HG03565 (cell line): ENCODE measurements at regions not wholly inside any gene's neighbourhood (a gene's known extent, or its start where the extent isn't known, plus 50 kb on each side); places are given as distances from the start of the nearest gene placed in this dataset.
"Not testable (repeated sequence)": the region's sequence is repeated elsewhere in the genome, so short reads cannot be mapped to it uniquely, and the experiment has no call there.

Experiments
- ATAC-seq: cut with Tn5 transposase; IDR thresholded peaks from one replicate; pipeline ENCODE4 v1.9.1; 2021; ENCODE audit warnings: mild to moderate bottlenecking, moderate library complexity; ENCODE audit not compliant: unreplicated experiment

DNA sequence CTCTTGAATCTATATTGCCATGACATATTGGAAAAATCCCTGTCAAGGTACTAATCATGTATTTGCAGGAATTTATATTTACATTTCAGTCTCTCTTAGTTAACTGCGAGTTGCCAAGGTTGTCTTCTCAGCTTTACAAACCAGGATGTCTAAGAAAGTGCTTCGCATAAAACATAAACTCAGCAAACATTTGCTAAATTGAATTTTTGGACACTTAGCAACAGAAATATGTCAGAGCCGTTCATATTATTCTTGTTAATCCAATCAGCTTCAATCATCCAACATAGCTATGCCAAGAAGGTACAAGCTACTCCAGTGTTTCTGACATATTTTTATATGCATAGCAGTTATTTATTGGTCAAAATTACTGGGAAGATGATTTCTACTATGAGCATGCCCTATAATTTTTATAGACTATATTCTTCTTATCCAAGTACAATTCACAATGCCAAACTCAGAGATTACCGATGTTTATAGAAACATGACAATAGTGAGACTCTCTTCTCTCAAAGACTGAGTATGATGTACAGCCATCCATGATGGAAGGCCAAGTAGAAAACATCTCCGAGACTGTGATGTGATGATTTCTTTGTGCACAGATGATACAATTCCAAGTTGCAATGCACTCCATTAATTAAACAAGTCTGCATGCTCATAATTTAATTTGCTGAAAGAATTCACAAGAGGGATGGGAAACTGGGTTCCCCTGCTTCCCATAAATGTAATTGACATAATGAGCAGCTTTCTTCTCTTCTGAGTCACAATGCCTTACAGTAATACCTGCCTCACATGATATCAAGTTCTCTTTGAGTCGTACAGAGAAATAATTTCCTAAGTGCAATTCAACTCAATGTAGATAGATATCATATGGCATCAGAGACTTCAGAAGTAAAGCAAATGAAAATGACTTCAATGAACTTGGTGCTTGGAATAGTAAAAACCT, 776.3 kb downstream of the EFNB2 start:
- no peak for ATAC-seq

- ATAC-seq, result no peak
Measured at GRCh38 chr13:105740739-105741138, 794.7 kb downstream of the EFNB2 start.

DNA sequence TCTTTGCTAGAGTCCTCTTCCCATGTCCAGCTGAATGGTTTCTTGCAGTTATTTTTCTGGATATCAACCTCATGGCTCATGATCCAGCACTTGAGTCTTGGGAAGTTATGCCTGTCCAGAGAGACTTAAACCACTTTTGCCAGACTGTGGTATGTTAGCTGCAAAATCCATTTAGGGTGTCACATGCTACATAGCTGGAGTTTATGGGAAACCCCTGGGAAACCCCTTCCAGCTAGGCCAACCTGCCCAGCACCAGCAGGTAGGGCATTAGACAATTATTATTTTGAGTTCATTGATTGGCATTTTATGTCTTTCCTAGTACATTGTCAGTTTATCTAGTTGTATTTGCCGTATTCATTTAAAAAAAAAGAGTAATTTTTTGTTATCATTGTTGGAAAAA, 797.8 kb downstream of the EFNB2 start:
- ATAC-seq, result no peak

DNA sequence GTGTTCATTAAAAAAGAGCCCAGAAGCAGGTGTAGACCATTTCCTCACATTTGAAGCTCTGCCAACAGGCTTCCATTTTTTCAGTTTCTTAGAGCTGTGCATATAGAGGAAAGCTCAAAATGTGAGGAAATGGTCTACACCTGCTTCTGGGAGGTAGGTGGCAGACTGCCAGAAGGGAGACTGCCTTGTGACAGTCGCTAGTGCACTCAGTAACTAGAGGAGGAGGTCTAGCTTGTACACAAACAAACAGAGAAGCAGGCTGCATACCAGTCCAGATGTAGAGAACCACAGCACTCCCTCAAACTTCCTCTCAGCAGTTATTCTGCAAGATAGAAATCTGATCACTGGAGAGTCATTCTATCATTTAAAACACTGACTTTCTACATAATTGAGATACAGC, 800.2 kb downstream of the EFNB2 start:
- no peak for ATAC-seq

DNA sequence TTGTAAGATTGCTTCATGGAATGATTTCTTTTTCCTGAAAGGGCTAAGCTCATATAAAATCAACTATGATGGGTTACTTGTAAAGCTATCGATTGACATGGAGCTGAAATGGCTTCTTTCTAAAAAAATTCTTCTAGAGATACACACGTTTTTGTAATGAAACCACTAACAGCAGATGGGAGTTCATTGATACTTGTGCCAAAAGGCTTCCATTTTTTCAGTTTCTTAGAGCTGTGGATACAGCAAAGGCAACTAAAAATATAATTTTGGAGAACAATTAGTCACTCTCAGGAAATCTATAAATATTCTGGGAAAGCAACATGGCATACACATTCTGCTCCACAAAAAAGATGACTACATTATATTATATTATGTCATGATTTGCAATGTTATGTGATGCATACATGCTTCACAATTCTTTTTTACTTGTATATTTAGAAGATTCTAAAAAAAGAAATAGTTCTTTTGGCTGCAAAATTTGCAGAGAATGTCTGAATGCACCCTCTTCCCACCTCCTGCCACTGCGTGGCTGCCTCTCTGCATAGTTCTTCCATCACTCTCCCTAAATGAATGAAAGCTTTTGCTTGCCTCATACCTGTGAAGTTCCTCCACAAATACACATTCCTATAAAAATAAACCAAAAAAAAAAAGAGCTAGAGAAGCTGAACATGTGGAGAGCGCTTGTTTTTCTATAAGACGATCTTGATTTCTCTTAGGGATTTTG, 802.5 kb downstream of the EFNB2 start:
- ATAC-seq, result no peak

- no peak for ATAC-seq
Measured at GRCh38 chr13:105725887-105726286, 809.6 kb downstream of the EFNB2 start.

- no peak for ATAC-seq
Measured at GRCh38 chr13:105721016-105721415, 814.4 kb downstream of the EFNB2 start.

DNA sequence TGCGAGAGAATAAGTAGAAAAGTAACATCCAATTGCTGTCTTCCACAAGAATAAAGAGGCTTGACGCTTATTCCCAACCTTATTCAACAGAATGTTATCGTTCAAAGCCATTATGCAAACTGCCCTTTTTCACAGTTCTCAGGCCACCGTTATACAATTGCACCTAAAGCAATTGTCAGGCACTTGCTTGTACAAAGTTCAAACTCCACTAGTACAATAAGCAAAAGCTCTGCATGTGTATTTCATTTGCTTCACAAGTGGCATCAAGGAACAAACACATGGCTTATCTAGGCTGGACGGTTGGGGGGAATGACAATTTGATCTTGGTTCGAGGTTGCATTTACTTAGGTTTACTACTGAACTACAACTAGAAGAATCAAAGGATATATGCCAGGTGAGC, 815.6 kb downstream of the EFNB2 start:
- no peak for ATAC-seq

DNA sequence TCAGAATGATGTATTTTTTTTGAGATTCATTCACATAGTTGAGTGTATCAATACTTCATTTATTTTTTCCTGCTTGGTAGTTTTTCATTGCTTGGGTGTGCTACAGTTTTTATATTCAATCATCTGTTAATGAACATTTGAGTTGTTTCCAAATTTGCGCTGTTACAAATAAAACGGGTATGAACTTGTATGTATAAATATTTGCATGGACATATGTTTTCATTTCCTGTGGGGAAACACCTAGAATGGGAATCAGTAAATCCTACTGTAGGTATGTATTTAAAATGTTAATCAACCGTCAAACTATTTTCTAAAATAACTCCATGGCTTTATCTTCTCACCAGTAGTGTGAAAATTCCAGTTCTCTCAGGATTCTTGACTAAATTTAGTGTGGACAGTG, 826.3 kb downstream of the EFNB2 start:
- ATAC-seq, result no peak

DNA sequence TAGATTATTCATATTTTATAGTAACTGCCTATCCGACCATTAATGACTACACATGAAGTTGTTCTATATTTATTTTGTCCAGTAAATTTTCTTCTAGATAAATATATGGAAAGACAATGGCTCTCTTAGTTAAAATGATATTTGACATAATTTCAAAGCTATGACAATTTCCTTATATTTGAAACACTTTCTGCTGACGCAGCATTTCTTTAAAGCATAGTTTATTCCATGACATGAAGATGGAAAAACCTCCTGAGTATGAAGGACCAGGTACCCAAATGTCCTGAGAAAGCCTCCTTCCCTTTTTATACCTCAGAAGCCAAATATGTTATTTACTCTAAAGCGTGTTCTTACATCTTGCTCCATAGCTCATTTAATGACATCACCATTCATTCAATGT, 831.6 kb downstream of the EFNB2 start:
- no peak for ATAC-seq

DNA sequence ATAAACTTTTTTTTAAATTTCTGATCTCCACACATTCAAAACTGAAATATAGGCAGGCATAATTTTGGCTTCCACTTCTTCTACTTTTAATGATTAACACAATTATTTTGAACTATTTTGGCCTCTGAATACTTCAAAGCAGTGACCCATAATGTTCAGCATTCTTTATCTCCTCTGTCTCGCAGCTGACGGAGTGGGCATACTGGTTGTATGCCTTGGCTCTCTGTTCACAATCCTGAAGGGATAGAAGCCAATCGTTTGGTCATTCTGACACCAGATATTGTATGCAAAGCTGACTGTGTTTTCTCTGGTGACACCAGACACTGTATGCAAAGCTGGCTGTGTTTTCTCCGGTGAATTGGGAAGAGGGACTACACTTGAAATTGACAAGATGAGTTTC, 833.0 kb downstream of the EFNB2 start:
- no peak for ATAC-seq

GRCh38 chr13:105692769-105693168, 842.7 kb downstream of the EFNB2 start:
- no peak for ATAC-seq

DNA sequence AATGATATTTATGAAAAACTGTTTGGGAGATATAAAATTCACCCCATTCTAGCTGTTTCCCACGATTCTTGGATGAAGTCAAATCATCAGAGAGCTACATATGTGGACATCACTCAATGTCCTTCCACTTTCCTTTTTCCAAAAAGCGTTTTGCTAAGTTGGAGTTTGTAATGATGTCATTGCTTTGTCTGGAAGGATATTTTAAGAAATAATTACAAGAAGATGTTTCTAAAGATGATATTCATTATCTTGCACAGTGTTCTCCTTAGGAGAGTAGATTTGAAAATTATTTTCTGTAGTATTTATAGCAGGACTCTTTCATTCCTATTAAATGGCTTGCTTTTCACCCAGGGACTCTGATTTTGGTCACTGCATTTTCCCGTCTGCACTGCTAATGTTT, 851.2 kb downstream of the EFNB2 start:
- no peak for ATAC-seq

- no peak for ATAC-seq
Measured at GRCh38 chr13:105679838-105680237, 855.6 kb downstream of the EFNB2 start.

- no peak for ATAC-seq
Measured at GRCh38 chr13:105678072-105678471, 857.4 kb downstream of the EFNB2 start.

- no peak for ATAC-seq
Measured at GRCh38 chr13:105672881-105673280, 862.6 kb downstream of the EFNB2 start.

DNA sequence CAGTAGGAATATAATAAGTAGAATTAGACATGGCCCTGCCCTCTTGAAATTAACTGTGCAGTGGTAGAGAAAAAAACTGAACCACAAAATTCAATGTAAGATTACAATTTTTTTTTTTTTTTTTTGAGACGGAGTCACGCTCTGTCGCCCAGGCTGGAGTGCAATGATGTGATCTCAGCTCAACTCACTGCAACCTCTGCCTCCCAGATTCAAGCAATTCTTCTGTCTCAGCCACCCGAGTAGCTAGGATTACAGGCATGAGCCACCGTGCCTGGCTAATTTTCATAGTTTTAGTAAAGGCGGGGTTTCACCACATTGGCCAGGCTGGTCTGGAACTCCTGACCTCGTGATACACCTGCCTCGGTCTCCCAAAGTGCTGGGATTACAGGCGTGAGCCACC, 864.3 kb downstream of the EFNB2 start:
- not testable (repeated sequence) for ATAC-seq

- no peak for ATAC-seq
Measured at GRCh38 chr13:105670179-105670990, 865.1 kb downstream of the EFNB2 start.

DNA sequence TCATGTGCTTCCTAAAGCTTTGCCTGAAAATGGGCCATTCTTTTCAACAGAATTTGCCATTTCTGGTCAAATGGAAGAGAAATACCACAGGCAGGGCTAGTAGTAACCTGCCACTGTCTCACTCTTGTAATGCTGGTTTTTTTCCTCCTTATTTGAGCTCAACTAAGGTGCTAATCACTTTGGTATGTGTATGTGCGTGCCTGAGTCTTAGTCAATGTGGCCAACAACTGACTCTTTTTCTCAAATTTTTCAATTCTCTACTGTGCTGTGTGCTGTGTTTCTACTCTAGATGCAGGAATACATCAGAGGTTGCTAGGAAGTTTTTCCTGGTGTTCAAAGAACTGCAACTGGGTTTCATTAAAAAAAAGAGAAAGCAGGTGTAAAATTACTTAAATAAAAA, 870.2 kb downstream of the EFNB2 start:
- ATAC-seq, result no peak

- ATAC-seq, result no peak
Measured at GRCh38 chr13:105663182-105663581, 872.3 kb downstream of the EFNB2 start.

DNA sequence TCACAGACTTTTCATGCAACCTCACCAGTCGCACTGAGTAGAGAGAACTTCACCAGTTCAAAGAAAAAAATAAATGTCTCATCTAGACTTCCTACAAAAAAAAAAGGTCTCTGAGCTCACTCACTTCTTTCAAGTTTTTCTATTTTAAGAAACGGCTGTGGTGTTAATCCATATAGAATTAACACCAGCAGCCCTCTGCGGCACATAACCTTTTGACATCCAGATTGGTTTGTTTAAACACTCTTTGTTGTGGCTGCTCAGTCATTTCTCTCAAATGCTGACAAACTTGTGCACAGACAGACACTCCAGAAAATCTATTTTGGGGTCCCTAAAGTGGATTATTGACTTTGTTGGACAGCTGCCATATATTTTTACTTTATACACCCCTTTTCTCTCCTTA, 874.9 kb downstream of the EFNB2 start:
- no peak for ATAC-seq
